Pancreas (tissue), 10 donors: ENCODE measurements at regions not wholly inside any gene's neighbourhood (a gene's known extent, or its start where the extent isn't known, plus 50 kb on each side); places are given as distances from the start of the nearest gene placed in this dataset.
"Not testable (repeated sequence)": the region's sequence is repeated elsewhere in the genome, so short reads cannot be mapped to it uniquely, and the experiment has no call there.

Source experiments
- ATAC-seq, 4 donors: fragments of 200-7000 bp; cut with Tn5 transposase; one replicate each; pipeline versions ENCODE4 v1.8.0 to v1.9.1; 2020; ENCODE audit warnings: mild to moderate bottlenecking in 4 of 4, moderate library complexity in 4 of 4
- DNase-seq, 6 donors: peaks; one replicate each; pipeline ENCODE4 v3.0.0-alpha.2; 2020
- FAIRE-seq: peaks from 2 replicates; lab custom pipeline; 2012; peaks lifted over from hg19 to GRCh38; lab: Jason Lieb, UNC
- H3K27ac ChIP-seq, 4 donors: fragments of 200-600 bp; sonication (generic); 1 replicate in 3 of 4; 2 replicates in 1 of 4; pipeline versions ENCODE4 v1.5.0 to v1.8.0; 2020
- H3K27me3 ChIP-seq, 4 donors: fragments of 200-600 bp; one replicate each; pipeline ENCODE4 v1.8.0; 2021
- H3K36me3 ChIP-seq, 3 donors: fragments of 200-600 bp; sonication (generic) in 1 of 3; one replicate each; pipeline versions ENCODE4 v1.5.0 to v1.8.0; 2020 to 2021
- H3K4me1 ChIP-seq, 3 donors: fragments of 200-600 bp; one replicate each; pipeline ENCODE4 v1.8.0; 2021
- H3K4me3 ChIP-seq, 4 donors: fragments of 200-600 bp; sonication (generic) in 2 of 4; one replicate each; pipeline versions ENCODE4 v1.5.0 to v1.8.0; 2020 to 2021
- H3K9me3 ChIP-seq, 4 donors: fragments of 200-600 bp; one replicate each; pipeline ENCODE4 v1.8.0; 2021
- WGBS, 2 donors: extraction: QIAGEN DNeasy Blood & Tissue Kit; methylation state at CpG; one replicate each; pipeline ENCODE4 v1.1.7; 2013; 5-methylcytosine and 5-hydroxymethylcytosine counted together
- intact Hi-C, 3 donors: fragments of 100-400 bp; cut with DNase I; formaldehyde crosslinking; loops; one replicate each; pipeline versions ENCODE4 v1.11.1 to v1.14.2; 2022
- TF ChIP-seq, protein P1 (sequence below), 4 donors: fragments of 200-600 bp; sonication (generic) in 3 of 4; IDR thresholded peaks; one replicate each; pipeline versions ENCODE4 v1.5.0 to v1.8.0; 2021; ENCODE audit warnings: antibody characterized with exemption in 4 of 4
- donor health status: healthy with polysubstance abuse.
- donor health status: DM: no; HTN: no; CAD: no; lungs with moderate emphysema.
- donor health status: DM: no; HTN: no; CAD: no.
- donor health status: control.
- donor health status: control.
- donor health status: Bipolar disorder and iron deficiency.
- donor health status: DM: yes; HTN: yes; CAD: no.
- donor health status: DM: no; HTN: no; CAD: no.
- donor health status: DM: no; HTN: no; CAD: no.
- donor health status: DM: yes; HTN: yes; CAD: no.

DNA sequence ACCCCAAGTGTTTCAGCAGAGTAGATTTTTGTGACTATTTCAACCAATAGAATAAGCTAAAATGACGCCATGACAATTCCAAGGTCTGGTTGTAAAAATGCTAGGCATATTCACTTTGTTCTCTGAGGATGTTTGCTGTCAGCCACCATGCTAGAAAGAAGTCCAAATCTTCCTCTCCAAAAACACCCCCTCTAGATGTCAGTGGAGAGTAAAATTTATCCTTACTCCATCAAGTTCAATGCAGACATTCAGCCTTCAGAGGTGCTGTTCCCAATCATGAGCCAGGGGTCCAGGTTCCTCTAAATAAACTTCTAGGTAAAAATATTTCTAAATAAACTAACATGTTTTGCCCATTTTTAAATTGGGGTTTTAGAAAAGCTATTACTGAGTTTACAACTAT lies 395.4 kb upstream of the ADAMTS5 start:
- DNase-seq: no peak
- WGBS, 2 donors: 79 to 86% methylated on average over 1 of the region's 1 CpG
- FAIRE-seq: no peak
- Histone ChIP-seq H3K4me3 (no peak overlapping the region), H3K9me3 (no peaks in the 10 kb centered on the region), H3K27me3 (no peaks in the 10 kb centered on the region), H3K36me3 (no peaks in the 10 kb centered on the region), H3K27ac (no peak overlapping the region), H3K4me1 (no peaks in the 10 kb centered on the region)
- intact Hi-C loops: no loop called here
- no peak for ATAC-seq
- TF ChIP-seq, protein P1, sequence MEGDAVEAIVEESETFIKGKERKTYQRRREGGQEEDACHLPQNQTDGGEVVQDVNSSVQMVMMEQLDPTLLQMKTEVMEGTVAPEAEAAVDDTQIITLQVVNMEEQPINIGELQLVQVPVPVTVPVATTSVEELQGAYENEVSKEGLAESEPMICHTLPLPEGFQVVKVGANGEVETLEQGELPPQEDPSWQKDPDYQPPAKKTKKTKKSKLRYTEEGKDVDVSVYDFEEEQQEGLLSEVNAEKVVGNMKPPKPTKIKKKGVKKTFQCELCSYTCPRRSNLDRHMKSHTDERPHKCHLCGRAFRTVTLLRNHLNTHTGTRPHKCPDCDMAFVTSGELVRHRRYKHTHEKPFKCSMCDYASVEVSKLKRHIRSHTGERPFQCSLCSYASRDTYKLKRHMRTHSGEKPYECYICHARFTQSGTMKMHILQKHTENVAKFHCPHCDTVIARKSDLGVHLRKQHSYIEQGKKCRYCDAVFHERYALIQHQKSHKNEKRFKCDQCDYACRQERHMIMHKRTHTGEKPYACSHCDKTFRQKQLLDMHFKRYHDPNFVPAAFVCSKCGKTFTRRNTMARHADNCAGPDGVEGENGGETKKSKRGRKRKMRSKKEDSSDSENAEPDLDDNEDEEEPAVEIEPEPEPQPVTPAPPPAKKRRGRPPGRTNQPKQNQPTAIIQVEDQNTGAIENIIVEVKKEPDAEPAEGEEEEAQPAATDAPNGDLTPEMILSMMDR (IDR thresholded peaks at IDR 0.05): no peak

DNA sequence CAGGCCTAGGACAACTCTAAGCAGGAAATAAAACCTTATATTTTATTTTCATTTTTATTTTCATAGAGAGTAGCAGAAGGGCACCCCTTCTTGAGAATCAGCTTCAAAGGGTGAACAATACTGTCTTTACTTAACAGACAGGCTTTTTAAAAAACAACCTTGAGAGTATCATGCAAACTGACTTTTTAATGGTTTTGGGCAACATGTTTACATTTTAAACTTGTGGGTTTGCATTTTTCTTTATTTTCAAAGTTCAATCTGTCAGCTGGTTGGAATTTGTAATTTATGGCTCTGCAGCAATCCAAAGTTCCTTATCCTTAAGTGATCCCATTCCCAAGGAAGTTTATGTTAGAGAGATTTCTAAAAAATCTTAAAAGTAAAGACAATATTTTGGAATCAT lies 392.3 kb upstream of the ADAMTS5 start:
- H3K27me3 ChIP-seq: no peaks in the 10 kb centered on the region
- FAIRE-seq (peak; percentile 51), DNase-seq (no peak), ATAC-seq (no peak)
- H3K36me3 ChIP-seq: no peaks in the 10 kb centered on the region
- H3K9me3 ChIP-seq: no peaks in the 10 kb centered on the region
- H3K27ac ChIP-seq: no peak overlapping the region
- no peak overlapping the region for H3K4me3 ChIP-seq
- no peaks in the 10 kb centered on the region for H3K4me1 ChIP-seq
- intact Hi-C loops: no loop called here
- TF ChIP-seq, protein P1 (IDR thresholded peaks at IDR 0.05): no peak

DNA sequence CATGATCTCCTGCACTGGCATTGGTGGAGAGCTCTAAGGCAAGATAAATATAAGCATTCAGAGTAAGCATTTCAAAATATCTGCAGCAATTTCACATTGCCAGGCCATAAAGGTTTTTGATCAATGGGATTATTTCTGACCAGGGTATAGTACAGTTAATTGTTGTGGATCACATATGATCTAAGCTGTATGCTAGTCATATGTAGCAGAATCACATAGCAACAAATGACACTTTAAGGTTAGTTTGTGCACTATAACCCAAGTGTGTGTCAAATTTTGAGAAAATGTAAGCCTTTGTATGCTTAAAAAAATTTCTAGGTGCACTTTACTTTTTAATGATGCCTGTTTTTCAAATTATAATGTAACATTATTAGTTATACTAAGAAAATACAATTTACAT lies 386.0 kb upstream of the ADAMTS5 start:
- TF ChIP-seq, protein P1 (IDR thresholded peaks at IDR 0.05): no peak
- H3K9me3 ChIP-seq: no peaks in the 10 kb centered on the region
- ATAC-seq: no peak
- DNase-seq: no peak
- intact Hi-C loops: no loop called here
- no peak for FAIRE-seq
- no peaks in the 10 kb centered on the region for H3K36me3 ChIP-seq
- no peaks in the 10 kb centered on the region for H3K27me3 ChIP-seq
- H3K4me1 ChIP-seq: no peaks in the 10 kb centered on the region
- H3K27ac ChIP-seq: no peak overlapping the region
- no peak overlapping the region for H3K4me3 ChIP-seq

DNA sequence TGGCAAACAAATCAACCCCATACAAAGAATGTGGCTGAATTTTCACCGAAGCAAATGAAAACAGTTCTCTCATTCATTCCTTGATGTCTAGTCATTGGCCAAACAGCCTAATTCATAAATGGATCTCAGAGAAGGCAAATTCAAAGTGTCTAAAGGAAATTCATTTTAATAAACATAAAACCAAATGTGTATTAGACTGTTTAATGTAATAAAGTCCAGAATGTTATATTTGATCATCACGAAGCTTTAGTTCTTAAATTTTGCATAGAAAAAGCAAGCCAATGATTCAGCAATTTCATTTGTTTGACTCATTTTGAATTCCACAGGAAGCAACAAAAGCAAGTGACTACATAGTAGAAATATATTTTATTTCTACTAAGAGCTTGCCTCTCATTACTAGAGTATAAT lies 379.2 kb upstream of the ADAMTS5 start:
- FAIRE-seq (no peak), ATAC-seq (no peak), DNase-seq (no peak)
- H3K4me1 ChIP-seq: no peaks in the 10 kb centered on the region
- H3K27ac ChIP-seq: no peak overlapping the region
- 83 to 86% methylated on average over 2 of the region's 2 CpGs for WGBS, 2 donors
- intact Hi-C loops: no loop called here
- H3K27me3 ChIP-seq: no peaks in the 10 kb centered on the region
- no peaks in the 10 kb centered on the region for H3K9me3 ChIP-seq
- no peaks in the 10 kb centered on the region for H3K36me3 ChIP-seq
- TF ChIP-seq, protein P1 (IDR thresholded peaks at IDR 0.05): no peak
- no peak overlapping the region for H3K4me3 ChIP-seq

DNA sequence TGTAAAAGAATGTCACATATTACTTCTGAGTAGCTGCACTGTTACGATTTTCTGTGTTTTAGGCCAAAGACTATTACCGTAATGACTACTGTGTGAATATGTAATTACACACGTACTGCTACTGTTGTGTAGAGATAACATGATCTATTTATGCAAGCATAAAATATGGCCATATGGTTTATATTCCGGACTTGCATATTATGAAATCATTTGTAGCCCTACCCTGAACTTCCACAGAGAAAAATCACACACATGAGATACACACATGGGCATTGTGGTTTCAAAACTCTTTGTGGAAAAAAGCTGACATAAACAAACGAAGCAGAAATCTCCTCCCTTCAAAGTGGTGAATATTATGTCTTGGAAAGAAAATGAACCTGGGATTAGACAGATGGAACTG lies 373.0 kb upstream of the ADAMTS5 start:
- no peak overlapping the region for H3K4me3 ChIP-seq

DNA sequence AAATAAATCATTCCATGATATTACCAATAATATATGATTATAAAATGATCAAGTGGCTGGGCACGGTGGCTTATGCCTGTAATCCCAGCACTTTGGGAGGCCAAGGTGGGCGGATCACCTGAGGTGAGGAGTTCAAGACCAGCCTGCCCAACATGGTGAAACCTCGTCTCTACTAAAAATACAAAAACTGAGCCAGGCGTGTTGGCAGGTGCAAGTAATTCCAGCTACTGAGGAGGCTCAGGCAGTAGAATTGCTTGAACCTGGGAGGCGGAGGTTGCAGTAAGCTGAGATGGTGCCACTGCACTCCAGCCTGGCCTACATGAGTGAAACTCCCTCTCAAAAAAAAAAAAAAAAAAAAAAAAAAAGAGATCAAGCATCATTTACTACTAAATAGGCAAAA lies 371.1 kb upstream of the ADAMTS5 start:
- H3K27ac ChIP-seq, H3K4me1 ChIP-seq, H3K4me3 ChIP-seq, DNase-seq, FAIRE-seq, H3K27me3 ChIP-seq, H3K9me3 ChIP-seq, ATAC-seq, H3K36me3 ChIP-seq, intact Hi-C loops: not testable (repeated sequence)
- 79 to 91% methylated on average over 5 of the region's 5 CpGs for WGBS, 2 donors

More for the DNA sequence above, 373.0 kb upstream of the ADAMTS5 start:
- FAIRE-seq (no peak), ATAC-seq (no peak), DNase-seq (no peak)
- TF ChIP-seq, protein P1 (IDR thresholded peaks at IDR 0.05): no peak
- H3K27ac ChIP-seq: no peak overlapping the region
- H3K4me1 ChIP-seq: no peaks in the 10 kb centered on the region
- H3K36me3 ChIP-seq: no peaks in the 10 kb centered on the region
- no peaks in the 10 kb centered on the region for H3K9me3 ChIP-seq
- 64 to 70% methylated on average over 5 of the region's 5 CpGs for WGBS, 2 donors
- intact Hi-C loops: no loop called here
- no peaks in the 10 kb centered on the region for H3K27me3 ChIP-seq
